Esophagus muscularis mucosa (tissue), 3 donors: ENCODE measurements at regions not wholly inside any gene's neighbourhood (a gene's known extent, or its start where the extent isn't known, plus 50 kb on each side); places are given as distances from the start of the nearest gene placed in this dataset.

ENCODE experiments used
- POLR2A ChIP-seq: fragments of 450-650 bp; IDR thresholded peaks from one replicate; pipeline ENCODE4 v1.6.1; 2017; ENCODE audit warnings: antibody characterized with exemption, moderate library complexity, mild to moderate bottlenecking, low read depth
- TF ChIP-seq, protein P1 (sequence below), 3 experiments: fragments of 200-600 bp in 2 of 3; fragments of 450-650 bp in 1 of 3; sonication (generic) in 2 of 3; IDR thresholded peaks; one replicate each; pipeline ENCODE4 v1.5.1; 2017 to 2019; ENCODE audit warnings: antibody characterized with exemption in 3 of 3, mild to moderate bottlenecking in 2 of 3, moderate library complexity in 1 of 3

GRCh38 chr15:66950114-66950513 is 115.3 kb upstream of the SMAD3 start:
- TF ChIP-seq, protein P1, sequence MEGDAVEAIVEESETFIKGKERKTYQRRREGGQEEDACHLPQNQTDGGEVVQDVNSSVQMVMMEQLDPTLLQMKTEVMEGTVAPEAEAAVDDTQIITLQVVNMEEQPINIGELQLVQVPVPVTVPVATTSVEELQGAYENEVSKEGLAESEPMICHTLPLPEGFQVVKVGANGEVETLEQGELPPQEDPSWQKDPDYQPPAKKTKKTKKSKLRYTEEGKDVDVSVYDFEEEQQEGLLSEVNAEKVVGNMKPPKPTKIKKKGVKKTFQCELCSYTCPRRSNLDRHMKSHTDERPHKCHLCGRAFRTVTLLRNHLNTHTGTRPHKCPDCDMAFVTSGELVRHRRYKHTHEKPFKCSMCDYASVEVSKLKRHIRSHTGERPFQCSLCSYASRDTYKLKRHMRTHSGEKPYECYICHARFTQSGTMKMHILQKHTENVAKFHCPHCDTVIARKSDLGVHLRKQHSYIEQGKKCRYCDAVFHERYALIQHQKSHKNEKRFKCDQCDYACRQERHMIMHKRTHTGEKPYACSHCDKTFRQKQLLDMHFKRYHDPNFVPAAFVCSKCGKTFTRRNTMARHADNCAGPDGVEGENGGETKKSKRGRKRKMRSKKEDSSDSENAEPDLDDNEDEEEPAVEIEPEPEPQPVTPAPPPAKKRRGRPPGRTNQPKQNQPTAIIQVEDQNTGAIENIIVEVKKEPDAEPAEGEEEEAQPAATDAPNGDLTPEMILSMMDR (IDR thresholded peaks at IDR 0.05): no peak
- TF ChIP-seq POLR2A: no peak
